Stomach (tissue), 4 donors: ENCODE measurements at regions not wholly inside any gene's neighbourhood (a gene's known extent, or its start where the extent isn't known, plus 50 kb on each side); places are given as distances from the start of the nearest gene placed in this dataset.

Experiments
- EP300 ChIP-seq: sonication (generic); formaldehyde crosslinking; IDR thresholded peaks from one replicate; pipeline ENCODE4 v1.6.1; 2017; ENCODE audit warnings: antibody characterized with exemption
- POLR2A ChIP-seq, 4 donors: fragments of 450-650 bp; IDR thresholded peaks; one replicate each; pipeline ENCODE4 v1.6.1; 2016; ENCODE audit warnings: antibody characterized with exemption in 4 of 4, control low read depth in 2 of 4, mild to moderate bottlenecking in 1 of 4, moderate library complexity in 1 of 4
- POLR2AphosphoS5 ChIP-seq, 3 donors: sonication (generic); formaldehyde crosslinking; IDR thresholded peaks; one replicate each; pipeline ENCODE4 v1.6.1; 2016; ENCODE audit warnings: antibody characterized with exemption in 3 of 3
- TF ChIP-seq, protein P1 (sequence below), 7 experiments: fragments of 450-650 bp in 4 of 7; fragments of 200-600 bp in 3 of 7; sonication (generic) in 3 of 7; IDR thresholded peaks; one replicate each; pipeline ENCODE4 v1.5.1; 2016 to 2019; ENCODE audit warnings: antibody characterized with exemption in 7 of 7, control low read depth in 2 of 7, mild to moderate bottlenecking in 1 of 7

DNA sequence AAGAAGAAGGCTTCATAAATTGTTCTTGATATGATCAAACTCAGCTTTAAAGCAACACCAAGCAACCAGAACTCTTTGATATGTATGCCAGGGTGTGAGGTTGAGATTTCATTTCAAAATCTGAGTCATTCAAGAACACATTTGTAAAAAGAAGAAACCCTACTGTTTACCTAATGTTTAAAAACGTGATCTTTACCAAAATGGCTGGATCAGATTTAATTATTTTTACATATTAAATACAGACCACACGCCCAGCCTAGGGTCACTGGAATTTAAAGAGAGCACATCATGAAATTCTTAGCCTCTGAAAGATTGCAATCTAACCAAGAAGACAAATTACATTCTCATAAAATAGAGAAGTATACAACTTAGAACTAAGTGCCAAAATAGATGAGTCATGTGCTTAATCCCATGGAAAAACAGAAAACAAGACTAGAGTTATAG, 206.8 kb upstream of the SMLR1 start:
- TF ChIP-seq EP300, result no peak
- TF ChIP-seq, protein P1, sequence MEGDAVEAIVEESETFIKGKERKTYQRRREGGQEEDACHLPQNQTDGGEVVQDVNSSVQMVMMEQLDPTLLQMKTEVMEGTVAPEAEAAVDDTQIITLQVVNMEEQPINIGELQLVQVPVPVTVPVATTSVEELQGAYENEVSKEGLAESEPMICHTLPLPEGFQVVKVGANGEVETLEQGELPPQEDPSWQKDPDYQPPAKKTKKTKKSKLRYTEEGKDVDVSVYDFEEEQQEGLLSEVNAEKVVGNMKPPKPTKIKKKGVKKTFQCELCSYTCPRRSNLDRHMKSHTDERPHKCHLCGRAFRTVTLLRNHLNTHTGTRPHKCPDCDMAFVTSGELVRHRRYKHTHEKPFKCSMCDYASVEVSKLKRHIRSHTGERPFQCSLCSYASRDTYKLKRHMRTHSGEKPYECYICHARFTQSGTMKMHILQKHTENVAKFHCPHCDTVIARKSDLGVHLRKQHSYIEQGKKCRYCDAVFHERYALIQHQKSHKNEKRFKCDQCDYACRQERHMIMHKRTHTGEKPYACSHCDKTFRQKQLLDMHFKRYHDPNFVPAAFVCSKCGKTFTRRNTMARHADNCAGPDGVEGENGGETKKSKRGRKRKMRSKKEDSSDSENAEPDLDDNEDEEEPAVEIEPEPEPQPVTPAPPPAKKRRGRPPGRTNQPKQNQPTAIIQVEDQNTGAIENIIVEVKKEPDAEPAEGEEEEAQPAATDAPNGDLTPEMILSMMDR (IDR thresholded peaks at IDR 0.05), result no peak
- TF ChIP-seq POLR2AphosphoS5 (IDR thresholded peaks at IDR 0.05), result no peak
- TF ChIP-seq POLR2A (IDR thresholded peaks at IDR 0.05), result no peak
